ENCODE measurements at regions not wholly inside any gene's neighbourhood (a gene's known extent, or its start where the extent isn't known, plus 50 kb on each side); places are given as distances from the start of the nearest gene placed in this dataset.
"Not testable (repeated sequence)": the region's sequence is repeated elsewhere in the genome, so short reads cannot be mapped to it uniquely, and the experiment has no call there.

DNA sequence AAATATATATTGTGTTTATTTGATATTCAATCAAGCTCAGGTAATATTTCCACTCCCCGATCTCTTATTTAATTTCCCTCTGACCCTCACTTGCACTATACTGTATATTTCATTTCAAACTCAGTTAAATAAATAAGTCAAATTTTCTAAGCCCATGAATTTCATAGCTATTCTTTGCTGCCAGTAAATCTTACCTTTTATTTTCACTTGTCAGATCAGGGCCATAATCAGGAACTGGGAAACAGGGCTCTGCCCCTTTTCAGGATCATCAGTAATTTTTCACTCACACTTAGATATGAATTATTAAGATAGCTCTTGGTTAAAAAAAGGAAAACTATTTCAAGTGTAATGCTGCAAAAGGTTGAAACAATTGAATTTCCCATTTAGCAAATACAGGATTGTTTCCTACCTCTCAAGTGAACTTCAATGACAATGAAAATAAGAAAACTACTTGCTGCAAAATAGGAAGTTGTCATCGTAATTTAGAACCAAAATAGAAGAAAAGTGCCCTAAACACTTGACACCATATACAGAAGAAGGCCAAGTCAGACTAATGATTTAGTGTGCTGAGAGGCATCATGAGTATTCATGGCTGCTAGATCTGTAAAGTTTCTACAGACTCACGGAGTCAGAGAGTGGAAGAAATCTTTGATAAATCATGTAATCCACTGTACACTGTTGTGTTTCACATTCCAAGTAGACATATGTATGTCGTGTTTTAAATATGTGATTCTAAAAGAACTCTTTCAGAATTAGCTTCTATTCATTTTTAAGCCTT is 316.8 kb upstream of the CNTN5 start:
- no peak for DNase-seq (ENCODE audit: low read depth in 2 of 2)

DNA sequence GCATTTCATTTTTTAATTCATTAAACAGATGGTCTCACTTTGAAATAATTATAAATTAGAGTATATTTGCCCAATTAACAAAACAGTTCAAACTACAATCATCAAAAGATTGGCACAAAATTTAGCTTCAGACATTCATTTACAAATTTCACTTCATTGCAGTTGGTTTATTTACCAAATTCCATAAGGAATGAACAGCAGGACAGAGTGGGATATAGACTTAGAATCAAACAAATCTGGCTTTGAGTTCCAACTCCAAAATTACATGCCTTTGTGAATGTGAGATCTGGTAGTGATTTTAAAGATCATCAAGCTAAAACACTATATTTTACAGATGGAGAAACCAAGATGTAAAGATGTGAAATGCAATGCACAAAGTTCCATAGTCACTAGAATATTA is 310.7 kb upstream of the CNTN5 start:
- DNase-seq (ENCODE audit: low read depth in 2 of 2) = no peak

DNA sequence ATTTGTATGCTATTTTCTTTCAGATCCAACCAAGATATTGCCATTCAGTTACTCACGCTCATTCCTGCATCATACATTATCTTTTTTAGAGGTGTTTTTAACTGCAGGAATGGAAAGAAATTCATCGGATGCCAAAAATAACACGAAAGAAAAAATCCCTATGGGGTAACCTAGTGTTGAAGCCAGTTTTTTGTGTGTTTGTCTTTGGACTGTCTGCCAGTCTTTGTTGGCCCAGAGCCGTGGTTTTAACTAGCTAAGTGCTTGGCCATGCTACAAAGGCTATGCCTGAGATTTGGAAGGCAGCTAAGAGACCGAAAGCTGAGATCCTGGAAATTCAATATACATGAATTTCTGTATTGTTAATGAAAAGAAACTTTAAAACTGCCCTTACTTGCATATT is 309.8 kb upstream of the CNTN5 start:
- DNase-seq (ENCODE audit: low read depth in 2 of 2) = no peak

DNA sequence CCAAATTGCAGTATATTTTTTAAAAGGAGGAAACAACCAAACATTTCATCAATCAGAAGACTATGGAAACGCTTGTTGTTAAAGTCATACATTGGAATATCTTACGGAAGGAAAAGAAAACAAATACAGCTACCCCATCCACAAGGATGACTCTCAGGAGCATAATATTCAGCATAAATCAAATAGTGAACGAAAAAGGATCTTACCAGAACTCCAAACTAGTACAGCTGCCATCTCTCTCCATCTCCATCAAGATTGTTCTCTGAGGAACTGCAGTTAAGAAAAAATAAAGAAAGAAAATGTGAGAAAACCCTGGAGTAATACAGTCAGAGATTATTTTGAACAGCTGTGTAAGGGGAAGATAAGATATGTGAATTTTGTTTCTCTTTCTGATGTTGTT is 299.8 kb upstream of the CNTN5 start:
- DNase-seq (ENCODE audit: low read depth in 2 of 2) = no peak

DNA sequence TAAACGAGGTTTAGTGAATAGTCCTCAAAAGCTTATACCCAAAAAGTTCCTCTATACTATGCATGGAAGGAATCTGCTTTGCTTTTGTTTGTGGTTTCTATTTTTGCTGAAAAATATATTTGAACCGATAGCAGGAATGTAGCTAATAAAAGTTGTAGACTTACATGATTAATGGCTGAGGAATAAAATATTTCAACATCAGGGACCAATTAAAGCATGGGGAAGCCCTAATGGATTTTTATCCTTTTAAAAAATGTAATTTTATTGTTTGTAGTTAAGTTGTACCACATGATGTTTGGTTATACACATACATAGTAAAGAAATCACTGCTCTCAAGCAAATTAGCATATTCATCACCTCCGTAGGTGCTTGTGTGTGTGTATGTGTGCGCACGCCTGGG is 295.3 kb upstream of the CNTN5 start:
- no peak for DNase-seq (ENCODE audit: low read depth in 2 of 2)

DNA sequence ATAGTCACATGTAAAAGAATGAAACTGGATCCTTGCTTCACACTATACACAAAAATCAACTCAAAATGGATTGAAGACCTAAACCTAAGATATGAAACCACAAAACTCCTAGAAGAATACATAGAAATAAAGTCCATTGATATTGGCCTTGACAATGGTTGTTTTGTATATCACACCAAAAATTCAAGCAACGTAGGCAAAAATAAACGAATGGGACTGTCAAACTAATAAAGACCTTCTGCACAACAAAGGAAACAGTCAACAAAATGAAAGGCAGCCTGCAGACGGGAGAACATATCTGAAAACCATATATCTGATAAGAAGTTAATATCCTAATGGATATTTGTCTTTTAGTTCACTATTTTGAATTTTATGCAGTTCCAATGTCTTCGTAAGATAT is 292.3 kb upstream of the CNTN5 start:
- no peak for DNase-seq (ENCODE audit: low read depth in 2 of 2)

DNA sequence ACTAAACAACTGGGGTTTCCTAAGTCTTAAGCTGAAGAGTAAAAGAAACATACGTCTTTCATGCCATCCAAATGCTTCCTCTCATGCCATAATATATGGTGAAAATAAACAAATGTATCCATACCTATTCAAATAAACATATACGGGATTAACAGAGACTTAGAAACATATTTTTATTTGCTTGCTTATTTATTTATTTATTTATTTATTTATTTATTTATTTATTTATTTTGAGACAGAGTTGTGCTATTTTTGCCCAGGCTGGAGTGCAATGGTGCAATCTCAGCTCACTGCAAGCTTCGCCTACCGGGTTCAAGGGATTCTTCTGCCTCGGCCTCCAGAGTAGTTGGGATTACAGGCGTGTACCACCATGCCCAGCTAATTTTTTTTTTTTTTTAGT is 291.6 kb upstream of the CNTN5 start:
- no peak for DNase-seq (ENCODE audit: low read depth in 2 of 2)

DNA sequence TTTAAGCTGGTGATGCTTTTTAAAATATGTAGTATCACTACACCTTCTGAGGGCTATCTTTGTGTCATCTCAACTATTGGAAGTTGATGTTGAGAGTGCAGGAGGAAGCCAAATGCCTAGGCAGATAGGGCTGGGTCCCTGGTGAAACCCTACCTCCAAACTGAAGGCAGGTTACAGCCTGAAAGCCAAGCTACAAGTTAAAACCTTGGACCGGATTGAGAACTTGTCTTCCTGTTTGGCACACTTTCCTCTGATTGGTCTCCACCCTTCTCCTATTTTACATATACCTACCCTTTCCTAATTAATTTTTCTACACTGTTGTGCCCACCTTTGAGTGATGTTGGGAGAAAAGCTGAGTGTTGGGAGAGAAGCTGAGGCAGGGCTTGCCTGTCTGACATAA is 287.8 kb upstream of the CNTN5 start:
- no peak for DNase-seq (ENCODE audit: low read depth in 2 of 2)

DNA sequence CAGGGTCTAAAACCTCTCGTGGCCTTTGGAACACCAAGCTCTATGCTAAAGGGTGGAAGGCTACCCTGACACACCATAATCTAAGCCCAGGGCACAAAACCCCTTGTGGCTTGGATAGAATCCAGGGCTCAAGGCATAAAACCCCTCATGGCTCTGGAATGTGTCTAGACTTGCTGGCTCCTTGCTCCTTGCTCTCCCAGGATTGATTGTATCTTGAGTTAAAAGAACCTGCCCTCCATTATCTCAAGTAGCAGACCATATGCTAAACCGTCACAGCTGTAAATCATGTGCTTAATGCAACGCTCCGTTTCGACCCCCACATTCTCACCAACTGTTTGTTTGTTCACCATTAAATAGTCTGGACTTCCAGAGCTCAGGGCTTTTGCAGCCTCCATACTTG is 287.4 kb upstream of the CNTN5 start:
- DNase-seq (ENCODE audit: low read depth in 2 of 2) = not testable (repeated sequence)

DNA sequence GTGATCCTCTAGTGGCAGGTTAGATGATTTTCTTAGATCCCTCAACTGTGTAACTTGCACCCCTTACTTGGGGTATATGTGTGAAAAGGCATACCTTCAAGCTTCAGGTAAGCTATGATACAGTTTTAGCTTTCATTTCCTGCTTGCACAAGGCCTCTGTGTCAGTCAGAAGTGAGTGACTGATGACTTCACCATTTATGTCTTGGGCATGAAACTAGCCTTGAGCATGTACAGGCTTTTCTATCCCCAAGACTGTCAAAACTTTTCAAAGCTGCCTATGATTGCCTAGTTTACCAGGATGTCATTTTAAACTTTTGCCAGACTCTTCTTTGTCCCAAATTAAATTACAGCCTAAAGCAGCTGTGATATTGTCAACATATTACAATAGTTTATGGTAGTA is 286.1 kb upstream of the CNTN5 start:
- DNase-seq (ENCODE audit: low read depth in 2 of 2) = no peak

DNA sequence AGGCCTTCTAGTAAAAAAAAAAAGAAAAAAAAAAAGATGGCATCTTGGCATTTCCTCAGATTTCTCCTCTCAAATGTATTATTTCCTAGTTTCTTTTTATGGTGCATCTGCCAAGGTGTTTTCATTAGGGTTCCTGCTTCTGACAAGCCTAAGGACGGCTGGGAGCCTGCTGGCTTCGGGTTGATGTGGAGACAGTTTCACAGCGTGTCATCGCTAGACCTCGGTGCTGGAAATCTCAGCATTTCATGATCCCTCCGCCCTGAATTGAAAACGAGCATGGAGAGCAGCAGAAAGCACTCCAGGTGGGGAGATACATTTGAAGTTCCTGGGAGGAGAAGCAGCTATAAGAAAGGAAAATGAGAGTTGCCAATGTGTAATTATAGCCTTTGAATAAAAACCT is 283.9 kb upstream of the CNTN5 start:
- no peak for DNase-seq (ENCODE audit: low read depth in 2 of 2)

DNA sequence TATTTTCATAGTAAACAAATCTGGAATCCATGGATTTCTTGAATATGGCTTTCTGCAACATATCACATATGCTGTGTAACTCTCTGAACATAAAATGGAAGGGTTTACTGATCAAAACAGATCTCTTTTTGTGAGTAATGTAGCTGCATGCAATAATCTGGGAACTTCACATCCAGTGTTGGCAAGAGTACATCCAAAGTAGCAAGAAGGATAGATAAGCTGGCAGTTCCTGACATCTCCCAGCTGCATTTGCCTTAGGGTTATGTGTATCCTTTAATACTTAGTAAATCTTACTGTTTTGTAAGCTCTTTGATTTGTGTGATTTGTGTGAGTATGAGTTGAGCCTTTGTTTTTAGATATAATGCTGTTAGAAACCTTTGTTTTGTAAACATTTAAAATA is 280.4 kb upstream of the CNTN5 start:
- DNase-seq (ENCODE audit: low read depth in 2 of 2) = no peak

DNA sequence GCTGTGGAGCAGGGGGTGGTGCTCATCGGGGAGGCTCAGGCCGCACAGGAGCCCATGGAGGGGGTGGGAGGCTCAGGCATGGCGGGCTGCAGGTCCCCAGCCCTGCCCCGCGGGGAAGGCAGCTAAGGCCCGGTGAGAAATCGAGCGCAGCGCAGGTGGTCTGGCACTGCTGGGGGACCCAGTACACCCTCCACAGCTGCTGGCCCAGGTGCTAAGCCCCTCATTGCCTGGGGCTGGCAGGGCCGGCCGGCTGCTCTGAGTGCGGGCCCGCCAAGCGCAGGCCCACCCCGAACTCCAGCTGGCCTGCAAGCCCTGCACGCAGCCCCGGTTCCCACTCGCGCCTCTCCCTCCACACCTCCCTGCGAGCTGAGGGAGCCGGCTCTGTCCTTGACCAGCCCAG is 257.3 kb upstream of the CNTN5 start:
- not testable (repeated sequence) for DNase-seq (ENCODE audit: low read depth in 2 of 2)

DNA sequence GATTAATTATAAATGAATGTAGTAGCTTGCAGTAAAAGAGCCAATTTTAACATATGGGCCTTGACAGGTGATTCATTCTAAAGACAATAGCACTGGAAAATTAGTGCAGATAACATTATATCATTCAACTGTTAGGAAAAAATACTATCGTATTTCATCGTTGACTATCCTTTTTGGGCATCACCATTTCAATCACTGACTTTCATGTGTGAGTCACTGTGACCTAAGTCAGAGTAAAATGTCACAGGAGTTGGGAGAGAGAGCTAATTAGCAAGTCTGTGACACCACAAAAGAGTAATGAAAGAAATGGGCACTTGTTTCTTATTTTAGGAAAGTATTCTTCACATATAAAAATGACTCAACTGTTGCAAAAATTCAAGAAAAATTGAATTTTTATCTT is 253.8 kb upstream of the CNTN5 start:
- no peak for DNase-seq (ENCODE audit: low read depth in 2 of 2)

DNA sequence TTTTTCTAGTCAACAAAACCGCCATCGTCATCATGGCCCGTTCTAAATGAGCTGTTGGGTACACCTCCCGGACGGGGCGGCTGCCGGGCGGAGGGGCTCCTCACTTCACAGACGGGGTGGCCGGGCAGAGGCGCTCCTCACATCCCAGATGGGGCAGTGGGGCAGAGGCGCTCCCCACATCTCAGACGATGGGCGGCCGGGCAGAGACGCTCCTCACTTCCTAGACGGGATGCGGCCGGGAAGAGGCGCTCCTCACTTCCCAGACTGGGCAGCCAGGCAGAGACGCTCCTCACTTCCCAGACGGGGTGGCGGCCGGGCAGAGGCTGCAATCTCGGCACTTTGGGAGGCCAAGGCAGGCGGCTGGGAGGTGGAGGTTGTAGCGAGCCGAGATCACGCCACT is 250.7 kb upstream of the CNTN5 start:
- not testable (repeated sequence) for DNase-seq (ENCODE audit: low read depth in 2 of 2)

DNA sequence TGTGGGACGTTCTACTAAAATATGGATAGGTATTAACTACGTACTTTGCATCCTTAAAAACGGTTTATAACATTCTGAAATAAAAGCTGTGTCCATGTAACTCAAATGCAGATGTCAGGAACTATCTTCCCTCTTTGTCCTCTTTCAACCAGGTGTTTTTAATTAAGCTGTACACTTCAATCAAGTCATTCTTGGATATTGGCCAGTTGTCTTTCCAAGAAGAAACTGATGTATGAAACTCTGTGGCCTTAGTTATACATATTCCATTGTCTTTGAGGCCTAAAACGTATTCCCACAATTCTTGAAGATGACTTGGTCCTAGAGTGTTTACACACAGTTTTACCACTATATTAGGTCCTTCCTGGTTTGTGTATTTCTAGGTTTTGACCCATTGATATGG is 249.0 kb upstream of the CNTN5 start:
- no peak for DNase-seq (ENCODE audit: low read depth in 2 of 2)

DNA sequence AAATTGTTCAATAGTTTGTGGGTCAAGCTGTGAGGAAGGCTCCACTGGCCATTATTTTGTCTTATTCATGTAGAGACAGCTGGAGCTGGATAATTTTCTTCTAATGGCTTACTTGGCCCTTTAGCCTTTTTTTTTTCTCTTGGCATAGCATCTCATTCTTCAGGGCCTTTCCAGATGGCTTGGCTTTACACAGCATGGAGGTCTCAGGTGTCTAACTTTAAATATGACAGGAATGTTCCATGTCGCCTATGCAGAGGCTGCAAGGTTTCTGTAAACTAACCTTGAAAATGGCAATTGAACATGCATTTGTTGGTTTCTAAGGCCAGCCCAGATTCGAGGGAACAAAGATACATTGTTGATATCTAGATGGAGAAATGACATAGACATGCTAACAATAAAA is 247.9 kb upstream of the CNTN5 start:
- DNase-seq (ENCODE audit: low read depth in 2 of 2) = no peak

DNA sequence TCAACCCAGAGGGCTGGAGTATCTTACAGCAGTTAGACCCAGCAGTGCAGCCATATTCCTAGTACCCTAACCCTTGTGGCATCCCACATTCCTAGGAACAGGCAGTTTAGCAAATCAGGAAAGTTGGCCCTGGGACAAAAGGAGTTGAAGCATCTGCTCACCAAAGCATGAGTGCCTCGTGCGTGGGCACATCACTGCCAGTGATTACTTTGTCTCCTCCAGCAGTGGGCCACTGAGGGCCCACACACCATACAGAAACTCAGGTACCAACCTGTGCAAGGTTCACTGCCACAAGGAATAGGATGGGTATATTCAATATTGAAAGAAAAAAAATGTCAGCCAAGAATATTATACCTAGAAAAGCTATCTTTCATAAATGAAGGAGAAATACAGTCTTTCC is 227.5 kb upstream of the CNTN5 start:
- DNase-seq (ENCODE audit: low read depth in 2 of 2) = no peak

DNA sequence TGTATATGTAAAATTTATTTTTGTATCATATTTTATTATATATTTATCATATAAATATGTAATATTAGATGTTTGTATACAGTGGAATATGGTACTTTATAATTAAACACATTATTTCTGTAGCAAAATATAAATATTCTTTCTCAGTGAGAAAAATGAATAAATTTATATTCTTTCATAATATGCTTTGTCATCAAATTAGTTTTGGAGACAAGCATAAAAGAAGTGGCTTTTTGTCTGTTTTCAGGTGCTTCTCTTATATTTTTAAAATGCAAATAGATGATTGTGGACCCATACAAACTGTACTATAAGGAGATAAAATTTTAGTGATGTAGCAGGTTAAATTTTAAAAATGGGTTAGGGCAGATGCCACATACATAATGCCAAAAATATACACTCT is 222.4 kb upstream of the CNTN5 start:
- no peak for DNase-seq (ENCODE audit: low read depth in 2 of 2)

DNA sequence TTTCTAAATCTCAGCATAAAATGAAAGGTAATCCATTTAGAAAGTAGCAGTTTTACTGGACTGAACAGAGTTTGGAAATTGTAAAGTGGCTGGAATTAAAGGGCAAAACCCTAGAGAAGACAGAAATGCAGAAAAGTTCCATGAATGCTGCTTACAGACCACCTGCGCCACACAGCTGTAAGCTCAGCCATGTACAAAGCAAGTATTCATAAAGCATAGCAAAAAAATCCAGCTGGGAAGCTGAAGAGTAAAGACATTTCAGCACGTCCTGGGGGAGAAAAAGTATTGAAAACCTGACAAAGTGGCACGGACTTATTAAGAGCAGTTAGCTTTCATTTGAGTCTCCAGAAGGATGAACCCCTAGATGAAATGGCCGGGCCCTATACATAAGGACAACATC is 220.1 kb upstream of the CNTN5 start:
- DNase-seq (ENCODE audit: low read depth in 2 of 2) = no peak

DNA sequence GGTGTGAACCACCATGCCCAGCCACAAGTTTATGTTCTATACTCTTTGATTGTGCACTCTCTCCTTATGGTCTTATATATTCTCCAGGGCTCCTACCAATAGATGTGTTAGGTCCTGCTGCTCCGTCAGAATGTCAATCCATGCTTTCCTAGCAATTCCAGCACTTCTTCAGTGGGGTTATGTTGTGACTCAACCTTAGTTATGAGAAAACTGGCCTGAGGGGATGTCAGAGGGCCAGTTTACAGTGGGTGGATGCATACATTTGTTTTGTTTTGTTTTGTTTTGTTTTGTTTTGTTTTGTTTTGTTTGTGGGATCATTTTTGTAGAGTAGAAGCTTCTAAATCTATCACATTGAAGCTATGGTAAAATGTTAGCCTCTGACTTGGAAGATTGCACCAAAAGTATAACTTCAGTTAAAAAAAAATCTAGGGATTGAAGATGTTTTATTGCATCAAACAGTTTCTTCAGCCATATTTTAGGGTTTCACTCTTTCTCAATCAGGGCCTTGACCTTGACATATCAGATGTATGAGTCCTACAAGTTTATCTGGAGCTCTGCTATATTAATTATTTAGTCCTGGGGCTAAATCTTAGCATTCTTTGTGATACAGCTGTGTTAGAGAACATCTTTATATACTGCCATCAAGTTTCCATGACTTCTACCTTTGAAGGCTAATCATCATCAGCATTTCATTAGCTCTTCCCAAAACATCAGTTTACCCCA is 191.6 kb upstream of the CNTN5 start:
- no peak for DNase-seq (ENCODE audit: low read depth in 2 of 2)

DNA sequence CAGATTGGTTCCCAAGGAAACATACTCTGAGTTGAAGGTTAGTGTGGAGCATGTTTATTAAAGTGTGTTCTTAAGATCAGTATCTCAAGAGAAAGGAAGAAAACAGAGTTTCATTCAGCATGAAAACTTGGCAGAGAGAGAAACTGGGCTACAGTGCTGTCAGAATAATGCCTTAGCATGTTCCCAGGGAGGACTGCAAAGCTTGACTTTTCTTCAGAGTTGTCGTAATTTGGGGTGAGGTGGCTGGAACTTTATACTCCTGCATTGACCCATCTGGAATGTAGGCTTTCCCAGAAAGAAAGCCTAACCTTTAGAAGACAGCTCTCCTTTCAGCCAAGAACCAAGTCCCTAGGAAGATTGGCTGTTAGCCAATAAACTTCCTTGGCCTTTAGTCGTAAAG is 190.8 kb upstream of the CNTN5 start:
- no peak for DNase-seq (ENCODE audit: low read depth in 2 of 2)

DNA sequence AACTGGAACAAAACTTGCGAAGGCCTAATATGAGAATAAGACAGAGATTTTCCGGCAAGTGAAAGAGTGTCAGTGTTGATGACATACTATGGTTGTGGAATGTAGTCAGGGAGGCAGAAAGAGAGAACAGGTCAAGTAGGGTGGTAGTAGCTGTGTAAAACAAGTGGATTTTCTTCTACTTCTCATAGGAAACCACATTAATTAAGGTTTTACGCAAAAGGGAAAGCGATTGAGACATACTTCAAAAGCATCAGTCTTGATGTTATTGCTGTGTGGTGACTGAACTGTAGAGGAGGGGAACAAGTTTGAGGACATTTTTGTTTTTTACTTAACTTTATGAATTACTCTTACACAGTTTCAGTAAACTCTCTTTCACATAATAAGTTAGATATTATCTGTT is 186.0 kb upstream of the CNTN5 start:
- no peak for DNase-seq (ENCODE audit: low read depth in 2 of 2)

DNA sequence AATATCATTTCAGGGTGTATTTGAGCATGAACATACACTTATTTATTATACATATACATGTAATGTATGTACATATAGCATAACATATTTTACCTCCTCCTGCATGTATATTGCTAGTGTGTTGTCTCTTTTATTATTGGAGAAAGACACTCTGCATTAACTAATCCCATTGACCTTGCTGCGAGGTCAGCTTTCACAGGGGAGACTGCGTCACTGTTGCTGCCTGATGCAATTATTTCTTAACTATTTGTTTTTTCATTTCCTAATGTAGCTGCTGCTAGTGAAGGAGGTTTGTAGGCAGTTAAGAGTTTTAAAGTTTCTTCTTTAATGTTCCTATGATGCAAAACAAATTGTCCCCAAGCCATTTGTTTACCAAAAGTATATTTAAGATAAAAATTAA is 185.4 kb upstream of the CNTN5 start:
- DNase-seq (ENCODE audit: low read depth in 2 of 2) = no peak

Measured in activated CD4-positive, alpha-beta T cell treated with anti-CD3 and anti-CD28 coated beads for 24 hours (primary cell).